ENCODE measurements at regions not wholly inside any gene's neighbourhood (a gene's known extent, or its start where the extent isn't known, plus 50 kb on each side); places are given as distances from the start of the nearest gene placed in this dataset.
A peak's percentile ranks its signal among the peaks of the same experiment; 100 is the strongest.

- Histone ChIP-seq H3K4me3 (no peak overlapping the region), H3K4me1 (no peaks in the 10 kb centered on the region), H3K36me3 (no peaks in the 10 kb centered on the region), H3K27me3 (no peaks in the 10 kb centered on the region), H3K9me3 (peaks cover 0 to 10% (median 3%) of the 10 kb centered on the region in 4 donors), H3K27ac (no peak overlapping the region)
- DNase-seq, result no peak
- TF ChIP-seq EP300 (IDR thresholded peaks at IDR 0.05) (no peak), POLR2AphosphoS5 (IDR thresholded peaks at IDR 0.05) (no peak), CTCF (IDR thresholded peaks at IDR 0.05) (no peak), POLR2A (IDR thresholded peaks at IDR 0.05) (no peak)
- peak in 1 of 2 donors; percentile 21 for ATAC-seq (ENCODE audit: low FRiP score in 2 of 2)
- 86 to 100% methylated on average over 2 of the region's 2 CpGs for WGBS, 2 donors
Measured at GRCh38 chr10:123236126-123236525, 81.9 kb downstream of the BUB3 start.

- peaks cover 0 to under 1% (median 0%) of the 10 kb centered on the region in 4 donors for H3K9me3 ChIP-seq
- WGBS, 2 donors, result 78 to 86% methylated on average over 3 of the region's 3 CpGs
- no peaks in the 10 kb centered on the region for H3K27me3 ChIP-seq
- H3K36me3 ChIP-seq, result no peaks in the 10 kb centered on the region
- ATAC-seq (ENCODE audit: low FRiP score in 2 of 2) (no peak), DNase-seq (no peak)
- H3K4me3 ChIP-seq, result no peak overlapping the region
- H3K27ac ChIP-seq, result no peak overlapping the region
- H3K4me1 ChIP-seq, result no peaks in the 10 kb centered on the region
- TF ChIP-seq POLR2A (IDR thresholded peaks at IDR 0.05), result no peak
- no peak for TF ChIP-seq EP300 (IDR thresholded peaks at IDR 0.05)
- TF ChIP-seq POLR2AphosphoS5 (IDR thresholded peaks at IDR 0.05), result no peak
- no peak for TF ChIP-seq CTCF (IDR thresholded peaks at IDR 0.05)
Measured at GRCh38 chr10:123240250-123240649, 86.0 kb downstream of the BUB3 start.

GRCh38 chr10:123240776-123241175 lies 86.6 kb downstream of the BUB3 start:
- no peak overlapping the region for H3K4me3 ChIP-seq
- DNase-seq (no peak), ATAC-seq (ENCODE audit: low FRiP score in 2 of 2) (no peak)
- TF ChIP-seq CTCF (IDR thresholded peaks at IDR 0.05) (no peak), POLR2AphosphoS5 (IDR thresholded peaks at IDR 0.05) (no peak), POLR2A (IDR thresholded peaks at IDR 0.05) (no peak), EP300 (IDR thresholded peaks at IDR 0.05) (no peak)
- no peaks in the 10 kb centered on the region for H3K4me1 ChIP-seq
- no peaks in the 10 kb centered on the region for H3K36me3 ChIP-seq
- no peak overlapping the region for H3K27ac ChIP-seq
- H3K9me3 ChIP-seq, result no peaks in the 10 kb centered on the region
- WGBS, 2 donors, result 63 to 71% methylated on average over 2 of the region's 2 CpGs
- H3K27me3 ChIP-seq, result no peaks in the 10 kb centered on the region

GRCh38 chr10:123241391-123242141 lies 87.4 kb downstream of the BUB3 start:
- Histone ChIP-seq H3K4me3 (no peak overlapping the region), H3K27me3 (no peaks in the 10 kb centered on the region), H3K36me3 (no peaks in the 10 kb centered on the region), H3K9me3 (no peaks in the 10 kb centered on the region), H3K4me1 (no peaks in the 10 kb centered on the region), H3K27ac (peak overlapping the region in 1 of 4 donors; percentile 56)
- DNase-seq (no peak), ATAC-seq (ENCODE audit: low FRiP score in 2 of 2) (no peak)
- no peak for TF ChIP-seq POLR2A (IDR thresholded peaks at IDR 0.05)
- TF ChIP-seq CTCF (IDR thresholded peaks at IDR 0.05), result no peak
- no peak for TF ChIP-seq EP300 (IDR thresholded peaks at IDR 0.05)
- no peak for TF ChIP-seq POLR2AphosphoS5 (IDR thresholded peaks at IDR 0.05)
- 52 to 54% methylated on average over 7 of the region's 7 CpGs for WGBS, 2 donors

- WGBS, 2 donors, result 94 to 97% methylated on average over 1 of the region's 1 CpG
- TF ChIP-seq CTCF (IDR thresholded peaks at IDR 0.05) (no peak), POLR2AphosphoS5 (IDR thresholded peaks at IDR 0.05) (no peak), POLR2A (IDR thresholded peaks at IDR 0.05) (no peak)
- ATAC-seq (ENCODE audit: low FRiP score in 2 of 2) (no peak), DNase-seq (no peak)
- no peaks in the 10 kb centered on the region for H3K4me1 ChIP-seq
- no peak overlapping the region for H3K4me3 ChIP-seq
- H3K27ac ChIP-seq, result no peak overlapping the region
- no peaks in the 10 kb centered on the region for H3K9me3 ChIP-seq
- H3K27me3 ChIP-seq, result no peaks in the 10 kb centered on the region
- no peaks in the 10 kb centered on the region for H3K36me3 ChIP-seq
Measured at GRCh38 chr10:123244747-123245146, 90.5 kb downstream of the BUB3 start.
